GM18517 (cell line): ENCODE measurements at regions not wholly inside any gene's neighbourhood (a gene's known extent, or its start where the extent isn't known, plus 50 kb on each side); places are given as distances from the start of the nearest gene placed in this dataset.
"Not testable (repeated sequence)": the region's sequence is repeated elsewhere in the genome, so short reads cannot be mapped to it uniquely, and the experiment has no call there.

ENCODE experiments used
- ATAC-seq: cut with Tn5 transposase; IDR thresholded peaks from one replicate; pipeline ENCODE4 v1.9.1; 2021; ENCODE audit warnings: mild to moderate bottlenecking, moderate library complexity; ENCODE audit not compliant: unreplicated experiment

- no peak for ATAC-seq
Observed at GRCh38 chr15:99826157-99826780, 93.0 kb upstream of the LYSMD4 start.

- ATAC-seq: no peak
Observed at GRCh38 chr15:99823346-99823745, 90.1 kb upstream of the LYSMD4 start.

- no peak for ATAC-seq
Observed at GRCh38 chr15:99819981-99820718, 86.9 kb upstream of the LYSMD4 start.

GRCh38 chr15:99818872-99819271, 85.6 kb upstream of the LYSMD4 start:
- ATAC-seq: no peak

GRCh38 chr15:99816862-99817261, 83.6 kb upstream of the LYSMD4 start:
- ATAC-seq: not testable (repeated sequence)

- ATAC-seq: not testable (repeated sequence)
Observed at GRCh38 chr15:99810663-99811062, 77.4 kb upstream of the LYSMD4 start.

GRCh38 chr15:99799854-99800250, 66.6 kb upstream of the LYSMD4 start:
- ATAC-seq: not testable (repeated sequence)

GRCh38 chr15:99799182-99799853, 66.1 kb upstream of the LYSMD4 start:
- ATAC-seq: not testable (repeated sequence)

GRCh38 chr15:99796940-99797870, 64.0 kb upstream of the LYSMD4 start:
- not testable (repeated sequence) for ATAC-seq

GRCh38 chr15:99791881-99792807, 58.9 kb upstream of the LYSMD4 start:
- not testable (repeated sequence) for ATAC-seq

GRCh38 chr15:99790751-99791150, 57.5 kb upstream of the LYSMD4 start:
- ATAC-seq: not testable (repeated sequence)

GRCh38 chr15:99788156-99788555, 54.9 kb upstream of the LYSMD4 start:
- ATAC-seq: no peak

GRCh38 chr15:99784800-99785199, 51.6 kb upstream of the LYSMD4 start:
- not testable (repeated sequence) for ATAC-seq

- not testable (repeated sequence) for ATAC-seq
Observed at GRCh38 chr15:99783918-99784619, 50.8 kb upstream of the LYSMD4 start.
